ENCODE measurements at regions not wholly inside any gene's neighbourhood (a gene's known extent, or its start where the extent isn't known, plus 50 kb on each side); places are given as distances from the start of the nearest gene placed in this dataset.

- Histone ChIP-seq H3K4me1 (ENCODE audit: insufficient read depth) (peaks cover 20% of the 10 kb centered on the region), H3K4me2 (no peak overlapping the region), H3K9me3 (ENCODE audit: low read depth) (no peaks in the 10 kb centered on the region), H3K27ac (no peak overlapping the region), H2AFZ (no peak overlapping the region), H3K36me3 (replicated peaks; ENCODE audit: insufficient read depth, low read depth) (no peaks in the 10 kb centered on the region), H4K20me1 (ENCODE audit: insufficient read depth, poor library complexity, severe bottlenecking) (no peaks in the 10 kb centered on the region), H3K27me3 (no peaks in the 10 kb centered on the region), H3K9me2 (replicated peaks; ENCODE audit: insufficient read depth) (no peaks in the 10 kb centered on the region), H3K4me3 (no peak overlapping the region), H3K79me2 (no peaks in the 10 kb centered on the region)
- 91% methylated on average over 2 of the region's 2 CpGs for WGBS (ENCODE audit: low lambda C conversion rate, missing lambda C conversion rate)
- no peak for DNase-seq (ENCODE audit: low spot score)
- TF ChIP-seq CTCF (IDR thresholded peaks at IDR 0.05; ENCODE audit: poor library complexity), result no peak
- TF ChIP-seq EZH2phosphoT487 (IDR thresholded peaks at IDR 0.05; ENCODE audit: low read depth, severe bottlenecking, unreplicated experiment), result no peak
- TF ChIP-seq EZH2 (IDR thresholded peaks at IDR 0.05; ENCODE audit: borderline replicate concordance), result no peak
These were observed 135.1 kb upstream of the RAB4A start for GRCh38 chr1:229135773-229136172.

- no peak for DNase-seq (ENCODE audit: low spot score)
- no peak overlapping the region for H2AFZ ChIP-seq
- no peaks in the 10 kb centered on the region for H3K9me3 ChIP-seq (ENCODE audit: low read depth)
- TF ChIP-seq CTCF (IDR thresholded peaks at IDR 0.05; ENCODE audit: poor library complexity) (no peak), EZH2 (IDR thresholded peaks at IDR 0.05; ENCODE audit: borderline replicate concordance) (no peak), EZH2phosphoT487 (IDR thresholded peaks at IDR 0.05; ENCODE audit: low read depth, severe bottlenecking, unreplicated experiment) (no peak)
- H3K79me2 ChIP-seq, result no peaks in the 10 kb centered on the region
- no peaks in the 10 kb centered on the region for H3K36me3 ChIP-seq (replicated peaks; ENCODE audit: insufficient read depth, low read depth)
- H3K9me2 ChIP-seq (replicated peaks; ENCODE audit: insufficient read depth), result no peaks in the 10 kb centered on the region
- 81% methylated on average over 3 of the region's 3 CpGs for WGBS (ENCODE audit: low lambda C conversion rate, missing lambda C conversion rate)
- no peaks in the 10 kb centered on the region for H4K20me1 ChIP-seq (ENCODE audit: insufficient read depth, poor library complexity, severe bottlenecking)
- no peaks in the 10 kb centered on the region for H3K27me3 ChIP-seq
- no peak overlapping the region for H3K27ac ChIP-seq
- H3K4me3 ChIP-seq, result no peak overlapping the region
- H3K4me2 ChIP-seq, result no peak overlapping the region
- peaks cover 17% of the 10 kb centered on the region for H3K4me1 ChIP-seq (ENCODE audit: insufficient read depth)
These were observed 134.1 kb upstream of the RAB4A start for GRCh38 chr1:229136822-229137221.

- H3K4me3 ChIP-seq, result no peak overlapping the region
- DNase-seq (ENCODE audit: low spot score), result no peak
- H3K9me2 ChIP-seq (replicated peaks; ENCODE audit: insufficient read depth), result no peaks in the 10 kb centered on the region
- no peaks in the 10 kb centered on the region for H3K9me3 ChIP-seq (ENCODE audit: low read depth)
- no peak for TF ChIP-seq CTCF (IDR thresholded peaks at IDR 0.05; ENCODE audit: poor library complexity)
- TF ChIP-seq EZH2 (IDR thresholded peaks at IDR 0.05; ENCODE audit: borderline replicate concordance), result no peak
- TF ChIP-seq EZH2phosphoT487 (IDR thresholded peaks at IDR 0.05; ENCODE audit: low read depth, severe bottlenecking, unreplicated experiment), result no peak
- no peaks in the 10 kb centered on the region for H3K27me3 ChIP-seq
- no peak overlapping the region for H3K27ac ChIP-seq
- no peak overlapping the region for H2AFZ ChIP-seq
- H3K79me2 ChIP-seq, result no peaks in the 10 kb centered on the region
- H3K4me1 ChIP-seq (ENCODE audit: insufficient read depth), result peaks cover 13% of the 10 kb centered on the region
- H3K4me2 ChIP-seq, result no peak overlapping the region
- no peaks in the 10 kb centered on the region for H4K20me1 ChIP-seq (ENCODE audit: insufficient read depth, poor library complexity, severe bottlenecking)
- no peaks in the 10 kb centered on the region for H3K36me3 ChIP-seq (replicated peaks; ENCODE audit: insufficient read depth, low read depth)
These were observed 133.6 kb upstream of the RAB4A start for GRCh38 chr1:229137271-229137670.

- no peak for DNase-seq (ENCODE audit: low spot score)
- Histone ChIP-seq H3K4me2 (no peak overlapping the region), H3K79me2 (no peaks in the 10 kb centered on the region), H2AFZ (no peak overlapping the region), H3K36me3 (replicated peaks; ENCODE audit: insufficient read depth, low read depth) (no peaks in the 10 kb centered on the region), H4K20me1 (ENCODE audit: insufficient read depth, poor library complexity, severe bottlenecking) (no peaks in the 10 kb centered on the region), H3K9me3 (ENCODE audit: low read depth) (no peaks in the 10 kb centered on the region), H3K27ac (no peak overlapping the region), H3K4me3 (no peak overlapping the region), H3K27me3 (no peaks in the 10 kb centered on the region), H3K9me2 (replicated peaks; ENCODE audit: insufficient read depth) (no peaks in the 10 kb centered on the region), H3K4me1 (ENCODE audit: insufficient read depth) (peaks cover 13% of the 10 kb centered on the region)
- no peak for TF ChIP-seq CTCF (IDR thresholded peaks at IDR 0.05; ENCODE audit: poor library complexity)
- TF ChIP-seq EZH2phosphoT487 (IDR thresholded peaks at IDR 0.05; ENCODE audit: low read depth, severe bottlenecking, unreplicated experiment), result no peak
- no peak for TF ChIP-seq EZH2 (IDR thresholded peaks at IDR 0.05; ENCODE audit: borderline replicate concordance)
- 59% methylated on average over 3 of the region's 3 CpGs for WGBS (ENCODE audit: low lambda C conversion rate, missing lambda C conversion rate)
These were observed 132.9 kb upstream of the RAB4A start for GRCh38 chr1:229138058-229138457.

All from hepatocyte (in vitro differentiated cells).